Ramos (cell line): ENCODE measurements at regions not wholly inside any gene's neighbourhood (a gene's known extent, or its start where the extent isn't known, plus 50 kb on each side); places are given as distances from the start of the nearest gene placed in this dataset.

Experiments
- in situ Hi-C: fragments of 300-500 bp; cut with MboI; formaldehyde crosslinking; loops from one replicate; pipeline ENCODE4 v1.14.3; 2022; ENCODE audit warnings: low sequenced_read_pairs; ENCODE audit not compliant: unreplicated experiment

- in situ Hi-C loops = no loop called here
These were observed 1125.5 kb downstream of the FAT4 start for GRCh38 chr4:126440297-126440696.

GRCh38 chr4:126441173-126442035 lies 1126.6 kb downstream of the FAT4 start:
- in situ Hi-C loops = no loop called here

GRCh38 chr4:126445596-126445995 lies 1130.8 kb downstream of the FAT4 start:
- in situ Hi-C loops = no loop called here

- in situ Hi-C loops = no loop called here
These were observed 1132.2 kb downstream of the FAT4 start for GRCh38 chr4:126446917-126447316.

GRCh38 chr4:126448086-126448845 lies 1133.5 kb downstream of the FAT4 start:
- in situ Hi-C loops = no loop called here

GRCh38 chr4:126451237-126451873 lies 1136.6 kb downstream of the FAT4 start:
- in situ Hi-C loops = no loop called here

GRCh38 chr4:126455865-126456264 lies 1141.1 kb downstream of the FAT4 start:
- in situ Hi-C loops = no loop called here

- in situ Hi-C loops = no loop called here
These were observed 1144.2 kb downstream of the FAT4 start for GRCh38 chr4:126458993-126459392.

GRCh38 chr4:126465341-126465740 lies 1150.6 kb downstream of the FAT4 start:
- in situ Hi-C loops = no loop called here

GRCh38 chr4:126466848-126467247 lies 1152.1 kb downstream of the FAT4 start:
- in situ Hi-C loops = no loop called here

- in situ Hi-C loops = no loop called here
These were observed 1153.4 kb downstream of the FAT4 start for GRCh38 chr4:126468144-126468543.

- in situ Hi-C loops = no loop called here
These were observed 1156.1 kb downstream of the FAT4 start for GRCh38 chr4:126470862-126471261.

GRCh38 chr4:126475730-126476129 lies 1157.0 kb upstream of the INTU start:
- in situ Hi-C loops = no loop called here

GRCh38 chr4:126479709-126480108 lies 1153.0 kb upstream of the INTU start:
- in situ Hi-C loops = no loop called here

- in situ Hi-C loops = no loop called here
These were observed 1150.4 kb upstream of the INTU start for GRCh38 chr4:126482311-126482710.

- in situ Hi-C loops = no loop called here
These were observed 1146.4 kb upstream of the INTU start for GRCh38 chr4:126486377-126486776.

GRCh38 chr4:126489826-126490463 lies 1142.8 kb upstream of the INTU start:
- in situ Hi-C loops = no loop called here

- in situ Hi-C loops = no loop called here
These were observed 1137.5 kb upstream of the INTU start for GRCh38 chr4:126495163-126495752.

- in situ Hi-C loops = no loop called here
These were observed 1119.8 kb upstream of the INTU start for GRCh38 chr4:126512979-126513378.

- in situ Hi-C loops = no loop called here
These were observed 1119.2 kb upstream of the INTU start for GRCh38 chr4:126513596-126513995.
